ENCODE measurements at regions not wholly inside any gene's neighbourhood (a gene's known extent, or its start where the extent isn't known, plus 50 kb on each side); places are given as distances from the start of the nearest gene placed in this dataset.

DNA sequence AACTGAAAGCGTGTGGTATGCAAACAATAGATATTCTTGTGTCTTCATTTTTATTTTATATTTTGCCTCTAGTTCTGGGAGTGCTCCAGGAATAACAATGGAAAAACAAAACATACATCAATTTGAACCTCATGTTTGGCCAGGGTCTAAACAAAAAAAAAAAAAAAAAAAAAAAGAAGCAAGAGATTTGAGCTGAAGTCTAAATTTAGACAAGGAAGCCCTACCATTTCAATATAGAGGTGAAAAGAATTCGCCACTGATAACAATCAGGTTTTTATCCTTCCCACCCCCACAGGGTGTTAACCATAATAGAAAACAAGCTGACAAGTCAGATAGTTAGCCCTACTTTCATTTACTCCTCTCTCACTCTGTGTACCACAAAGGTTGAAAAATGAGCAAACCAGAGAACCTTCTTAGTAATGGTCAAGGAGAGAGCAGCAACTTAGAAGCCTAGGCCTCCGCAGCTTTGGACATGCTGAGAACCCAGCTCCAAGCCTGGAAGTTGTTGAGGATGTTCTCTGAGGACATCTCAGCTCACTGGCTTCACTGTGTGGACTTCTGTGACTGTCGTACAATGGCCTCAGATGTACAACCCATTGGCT is 118.2 kb upstream of the HMHB1 start:
- H3K9ac ChIP-seq (ENCODE audit: low read depth, low read length): no peak overlapping the region
- H3K27ac ChIP-seq (ENCODE audit: low read depth, low read length): no peak overlapping the region

GRCh38 chr5:143692342-143692741 is 119.6 kb upstream of the HMHB1 start:
- Histone ChIP-seq H3K27ac (ENCODE audit: low read depth, low read length) (no peak overlapping the region), H3K4me3 (ENCODE audit: low read depth, low read length) (no peak overlapping the region), H3K36me3 (ENCODE audit: control insufficient read depth, insufficient read depth, low read length) (no peaks in the 10 kb centered on the region), H3K9ac (ENCODE audit: low read depth, low read length) (no peak overlapping the region), H3K9me3 (ENCODE audit: control insufficient read depth, insufficient read depth, low read length) (no peaks in the 10 kb centered on the region), H3K4me1 (ENCODE audit: control insufficient read depth, insufficient read depth, low read length) (no peaks in the 10 kb centered on the region), H3K27me3 (ENCODE audit: control insufficient read depth, insufficient read depth, low read length) (no peaks in the 10 kb centered on the region)

More for the DNA sequence above, 118.2 kb upstream of the HMHB1 start:
- no peak overlapping the region for H3K4me3 ChIP-seq (ENCODE audit: low read depth, low read length)
- no peaks in the 10 kb centered on the region for H3K9me3 ChIP-seq (ENCODE audit: control insufficient read depth, insufficient read depth, low read length)
- H3K27me3 ChIP-seq (ENCODE audit: control insufficient read depth, insufficient read depth, low read length): no peaks in the 10 kb centered on the region
- no peaks in the 10 kb centered on the region for H3K4me1 ChIP-seq (ENCODE audit: control insufficient read depth, insufficient read depth, low read length)
- H3K36me3 ChIP-seq (ENCODE audit: control insufficient read depth, insufficient read depth, low read length): no peaks in the 10 kb centered on the region

DNA sequence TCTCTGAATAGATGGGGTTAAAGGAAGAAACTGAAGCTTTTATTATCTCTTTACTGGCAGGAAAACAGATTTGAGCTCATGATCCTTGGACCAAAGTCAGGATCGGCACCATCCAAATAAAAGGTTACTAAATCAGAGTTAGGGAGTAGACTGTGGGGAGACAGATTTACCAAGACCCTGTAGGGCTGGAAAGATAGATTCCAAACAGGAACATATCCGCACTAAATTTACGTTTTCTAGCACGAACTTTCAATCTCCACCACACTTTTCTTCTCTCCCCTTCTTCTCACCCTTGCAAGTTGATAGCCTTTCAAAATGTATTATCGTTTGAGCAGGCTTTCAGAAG is 120.0 kb upstream of the HMHB1 start:
- Histone ChIP-seq H3K4me3 (ENCODE audit: low read depth, low read length) (no peak overlapping the region), H3K27me3 (ENCODE audit: control insufficient read depth, insufficient read depth, low read length) (no peaks in the 10 kb centered on the region), H3K4me1 (ENCODE audit: control insufficient read depth, insufficient read depth, low read length) (no peaks in the 10 kb centered on the region), H3K9me3 (ENCODE audit: control insufficient read depth, insufficient read depth, low read length) (no peaks in the 10 kb centered on the region), H3K36me3 (ENCODE audit: control insufficient read depth, insufficient read depth, low read length) (no peaks in the 10 kb centered on the region), H3K27ac (ENCODE audit: low read depth, low read length) (no peak overlapping the region), H3K9ac (ENCODE audit: low read depth, low read length) (no peak overlapping the region)

DNA sequence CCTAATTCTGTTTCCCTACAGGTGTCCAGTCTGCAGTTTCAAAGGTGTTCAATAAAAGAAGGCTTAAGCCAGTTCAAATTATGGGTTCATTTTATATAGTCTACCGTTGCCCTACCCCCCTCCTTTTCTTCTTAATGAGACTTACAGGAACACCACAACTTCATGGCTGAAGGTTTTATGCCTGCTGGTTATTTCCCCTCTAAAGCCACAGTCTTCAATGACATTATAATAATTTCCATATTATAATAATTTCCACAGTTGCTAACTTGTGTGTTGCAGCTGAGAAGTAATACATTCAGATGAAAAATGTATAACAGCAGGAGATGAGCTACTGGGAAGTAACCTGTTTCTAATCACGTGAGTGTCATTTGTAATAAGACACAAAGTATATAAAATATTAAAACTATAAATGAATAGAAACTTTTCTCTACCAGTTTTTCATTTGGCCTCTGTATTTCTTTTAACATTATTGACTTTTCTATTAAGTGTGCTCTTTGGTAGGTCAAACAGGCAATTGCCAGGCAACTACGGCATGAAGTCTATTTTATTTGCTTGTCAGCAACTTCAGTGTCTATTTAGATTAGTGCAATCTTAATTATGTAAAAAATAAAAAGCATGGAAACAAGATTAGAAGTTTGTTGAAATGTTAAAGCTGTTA is 120.5 kb upstream of the HMHB1 start:
- Histone ChIP-seq H3K4me1 (ENCODE audit: control insufficient read depth, insufficient read depth, low read length) (no peaks in the 10 kb centered on the region), H3K9ac (ENCODE audit: low read depth, low read length) (no peak overlapping the region), H3K27me3 (ENCODE audit: control insufficient read depth, insufficient read depth, low read length) (no peaks in the 10 kb centered on the region), H3K9me3 (ENCODE audit: control insufficient read depth, insufficient read depth, low read length) (no peaks in the 10 kb centered on the region), H3K36me3 (ENCODE audit: control insufficient read depth, insufficient read depth, low read length) (no peaks in the 10 kb centered on the region), H3K27ac (ENCODE audit: low read depth, low read length) (no peak overlapping the region), H3K4me3 (ENCODE audit: low read depth, low read length) (no peak overlapping the region)

GRCh38 chr5:143687604-143688003 is 124.4 kb upstream of the HMHB1 start:
- no peak overlapping the region for H3K4me3 ChIP-seq (ENCODE audit: low read depth, low read length)
- no peaks in the 10 kb centered on the region for H3K4me1 ChIP-seq (ENCODE audit: control insufficient read depth, insufficient read depth, low read length)
- no peaks in the 10 kb centered on the region for H3K27me3 ChIP-seq (ENCODE audit: control insufficient read depth, insufficient read depth, low read length)
- H3K9me3 ChIP-seq (ENCODE audit: control insufficient read depth, insufficient read depth, low read length): no peaks in the 10 kb centered on the region
- H3K27ac ChIP-seq (ENCODE audit: low read depth, low read length): no peak overlapping the region
- no peaks in the 10 kb centered on the region for H3K36me3 ChIP-seq (ENCODE audit: control insufficient read depth, insufficient read depth, low read length)
- no peak overlapping the region for H3K9ac ChIP-seq (ENCODE audit: low read depth, low read length)

DNA sequence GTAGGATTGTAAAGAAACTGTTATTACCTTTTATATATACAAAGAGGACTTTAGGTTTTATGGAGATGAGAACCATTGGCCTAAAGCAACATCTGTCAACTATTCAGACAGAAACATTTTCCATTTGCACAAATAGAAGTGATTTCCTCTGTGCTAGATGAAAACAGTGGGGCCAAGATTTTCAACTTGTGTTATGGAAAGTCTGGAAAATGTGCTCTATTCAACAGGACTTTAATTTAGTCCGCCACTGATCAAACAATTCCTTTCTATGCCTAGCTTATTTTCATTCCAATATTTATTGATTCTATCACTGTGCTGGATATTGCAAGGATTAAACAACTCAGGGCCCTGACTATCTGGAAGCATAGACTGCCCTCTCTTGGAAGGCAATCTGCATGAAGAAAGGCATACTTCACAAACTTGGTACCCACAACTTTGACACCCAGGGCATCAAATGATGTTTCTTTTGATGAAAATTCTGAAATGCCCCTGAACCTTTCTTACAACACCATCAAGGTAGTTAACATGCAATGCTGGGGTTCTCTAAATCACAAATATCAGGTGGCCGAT is 126.6 kb upstream of the HMHB1 start:
- Histone ChIP-seq H3K4me1 (ENCODE audit: control insufficient read depth, insufficient read depth, low read length) (no peaks in the 10 kb centered on the region), H3K4me3 (ENCODE audit: low read depth, low read length) (no peak overlapping the region), H3K36me3 (ENCODE audit: control insufficient read depth, insufficient read depth, low read length) (no peaks in the 10 kb centered on the region), H3K9me3 (ENCODE audit: control insufficient read depth, insufficient read depth, low read length) (no peaks in the 10 kb centered on the region), H3K9ac (ENCODE audit: low read depth, low read length) (no peak overlapping the region), H3K27ac (ENCODE audit: low read depth, low read length) (no peak overlapping the region), H3K27me3 (ENCODE audit: control insufficient read depth, insufficient read depth, low read length) (no peaks in the 10 kb centered on the region)

DNA sequence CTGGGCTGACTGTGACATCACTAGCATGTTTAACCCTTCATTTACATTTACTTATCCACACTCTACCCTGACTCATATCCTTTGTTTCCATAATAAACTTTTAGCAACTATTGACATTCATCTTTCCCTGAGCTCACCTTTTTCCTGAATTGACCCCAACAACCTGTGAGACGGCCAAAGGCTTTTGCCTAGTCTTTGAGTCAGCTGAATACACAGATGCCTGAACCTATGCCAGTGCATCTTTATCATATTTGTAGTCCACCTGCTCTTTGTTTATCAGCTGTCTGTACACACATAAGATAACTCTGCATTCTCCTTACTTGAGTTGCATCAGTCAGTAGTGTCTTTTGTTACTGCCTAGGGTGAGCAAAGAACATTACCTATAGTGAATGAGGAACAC is 128.5 kb upstream of the HMHB1 start:
- no peaks in the 10 kb centered on the region for H3K9me3 ChIP-seq (ENCODE audit: control insufficient read depth, insufficient read depth, low read length)
- no peaks in the 10 kb centered on the region for H3K36me3 ChIP-seq (ENCODE audit: control insufficient read depth, insufficient read depth, low read length)
- no peak overlapping the region for H3K9ac ChIP-seq (ENCODE audit: low read depth, low read length)
- H3K4me1 ChIP-seq (ENCODE audit: control insufficient read depth, insufficient read depth, low read length): no peaks in the 10 kb centered on the region
- no peak overlapping the region for H3K4me3 ChIP-seq (ENCODE audit: low read depth, low read length)
- no peaks in the 10 kb centered on the region for H3K27me3 ChIP-seq (ENCODE audit: control insufficient read depth, insufficient read depth, low read length)
- no peak overlapping the region for H3K27ac ChIP-seq (ENCODE audit: low read depth, low read length)

DNA sequence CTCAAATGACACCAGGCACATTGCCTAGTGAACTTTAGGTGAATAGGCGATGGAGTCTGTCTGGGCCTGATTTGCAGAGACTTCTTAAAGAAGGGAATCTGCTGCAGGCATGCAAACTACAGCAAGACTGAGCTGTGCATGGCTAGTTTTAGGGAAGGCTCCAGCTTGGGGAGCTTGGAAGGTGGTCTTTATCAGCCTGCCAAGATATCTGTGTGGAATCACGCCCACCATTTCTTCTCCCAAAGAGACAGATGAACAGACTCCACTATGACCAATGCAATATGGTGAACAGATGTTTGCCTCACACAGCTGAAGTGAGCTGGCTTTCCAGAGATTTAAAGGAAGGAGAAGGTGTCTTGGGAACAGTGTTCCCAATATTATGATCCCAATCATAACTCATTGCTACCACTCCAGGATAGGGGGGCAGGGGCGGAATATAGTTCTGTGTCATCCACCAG is 129.0 kb upstream of the HMHB1 start:
- Histone ChIP-seq H3K27ac (ENCODE audit: low read depth, low read length) (no peak overlapping the region), H3K27me3 (ENCODE audit: control insufficient read depth, insufficient read depth, low read length) (no peaks in the 10 kb centered on the region), H3K36me3 (ENCODE audit: control insufficient read depth, insufficient read depth, low read length) (no peaks in the 10 kb centered on the region), H3K4me3 (ENCODE audit: low read depth, low read length) (no peak overlapping the region), H3K9ac (ENCODE audit: low read depth, low read length) (no peak overlapping the region), H3K9me3 (ENCODE audit: control insufficient read depth, insufficient read depth, low read length) (no peaks in the 10 kb centered on the region), H3K4me1 (ENCODE audit: control insufficient read depth, insufficient read depth, low read length) (no peaks in the 10 kb centered on the region)

- Histone ChIP-seq H3K27ac (ENCODE audit: low read depth, low read length) (no peak overlapping the region), H3K36me3 (ENCODE audit: control insufficient read depth, insufficient read depth, low read length) (no peaks in the 10 kb centered on the region), H3K4me1 (ENCODE audit: control insufficient read depth, insufficient read depth, low read length) (no peaks in the 10 kb centered on the region), H3K27me3 (ENCODE audit: control insufficient read depth, insufficient read depth, low read length) (no peaks in the 10 kb centered on the region), H3K4me3 (ENCODE audit: low read depth, low read length) (no peak overlapping the region), H3K9me3 (ENCODE audit: control insufficient read depth, insufficient read depth, low read length) (no peaks in the 10 kb centered on the region), H3K9ac (ENCODE audit: low read depth, low read length) (no peak overlapping the region)
Observed at GRCh38 chr5:143682246-143682905, 129.6 kb upstream of the HMHB1 start.

- no peaks in the 10 kb centered on the region for H3K27me3 ChIP-seq (ENCODE audit: control insufficient read depth, insufficient read depth, low read length)
- H3K36me3 ChIP-seq (ENCODE audit: control insufficient read depth, insufficient read depth, low read length): no peaks in the 10 kb centered on the region
- no peak overlapping the region for H3K4me3 ChIP-seq (ENCODE audit: low read depth, low read length)
- H3K4me1 ChIP-seq (ENCODE audit: control insufficient read depth, insufficient read depth, low read length): no peaks in the 10 kb centered on the region
- H3K27ac ChIP-seq (ENCODE audit: low read depth, low read length): no peak overlapping the region
- H3K9me3 ChIP-seq (ENCODE audit: control insufficient read depth, insufficient read depth, low read length): no peaks in the 10 kb centered on the region
- H3K9ac ChIP-seq (ENCODE audit: low read depth, low read length): no peak overlapping the region
Observed at GRCh38 chr5:143680672-143681259, 131.2 kb upstream of the HMHB1 start.

DNA sequence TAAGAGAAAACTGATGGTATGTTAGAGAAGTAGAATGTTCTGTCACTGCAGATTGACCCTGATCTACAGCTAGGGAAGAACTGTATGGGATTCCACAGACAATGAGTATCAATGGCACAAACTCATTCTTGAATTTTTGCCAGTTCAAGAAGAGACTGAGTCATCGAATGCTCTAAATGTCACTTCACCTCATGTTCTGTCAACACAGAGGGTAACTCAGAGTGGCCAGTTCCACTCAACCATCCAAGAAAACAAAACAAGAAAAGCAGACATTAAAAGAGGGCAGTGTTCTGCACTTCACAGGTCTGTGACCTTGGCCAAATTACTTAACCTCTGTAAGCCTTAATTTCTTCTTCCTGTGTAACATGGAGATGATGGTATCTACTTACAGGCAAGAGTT is 132.2 kb upstream of the HMHB1 start:
- H3K36me3 ChIP-seq (ENCODE audit: control insufficient read depth, insufficient read depth, low read length): no peaks in the 10 kb centered on the region
- H3K27me3 ChIP-seq (ENCODE audit: control insufficient read depth, insufficient read depth, low read length): no peaks in the 10 kb centered on the region
- H3K27ac ChIP-seq (ENCODE audit: low read depth, low read length): no peak overlapping the region
- no peak overlapping the region for H3K9ac ChIP-seq (ENCODE audit: low read depth, low read length)
- H3K4me3 ChIP-seq (ENCODE audit: low read depth, low read length): no peak overlapping the region
- H3K9me3 ChIP-seq (ENCODE audit: control insufficient read depth, insufficient read depth, low read length): no peaks in the 10 kb centered on the region
- H3K4me1 ChIP-seq (ENCODE audit: control insufficient read depth, insufficient read depth, low read length): no peaks in the 10 kb centered on the region

All from HUES48 (cell line).